ENCODE measurements at regions not wholly inside any gene's neighbourhood (a gene's known extent, or its start where the extent isn't known, plus 50 kb on each side); places are given as distances from the start of the nearest gene placed in this dataset.

- TF ChIP-seq SREBF2 (IDR thresholded peaks at IDR 0.05; ENCODE audit: low read length), result no peak
- no peak for TF ChIP-seq SMC3 (IDR thresholded peaks at IDR 0.05; ENCODE audit: borderline replicate concordance, low read length)
Observed at GRCh38 chr4:57591073-57591472, 480.9 kb upstream of the IGFBP7 start.

Measured in GM12878 (cell line).